NCI-H146 (cell line): ENCODE measurements at regions not wholly inside any gene's neighbourhood (a gene's known extent, or its start where the extent isn't known, plus 50 kb on each side); places are given as distances from the start of the nearest gene placed in this dataset.
"Not testable (repeated sequence)": the region's sequence is repeated elsewhere in the genome, so short reads cannot be mapped to it uniquely, and the experiment has no call there.

Source experiments
- DNase-seq: peaks from one replicate; lab custom pipeline; 2025; lab: John Stamatoyannopoulos, UW

GRCh38 chr3:124634210-124635168 is 95.8 kb upstream of the UMPS start:
- no peak for DNase-seq

DNA sequence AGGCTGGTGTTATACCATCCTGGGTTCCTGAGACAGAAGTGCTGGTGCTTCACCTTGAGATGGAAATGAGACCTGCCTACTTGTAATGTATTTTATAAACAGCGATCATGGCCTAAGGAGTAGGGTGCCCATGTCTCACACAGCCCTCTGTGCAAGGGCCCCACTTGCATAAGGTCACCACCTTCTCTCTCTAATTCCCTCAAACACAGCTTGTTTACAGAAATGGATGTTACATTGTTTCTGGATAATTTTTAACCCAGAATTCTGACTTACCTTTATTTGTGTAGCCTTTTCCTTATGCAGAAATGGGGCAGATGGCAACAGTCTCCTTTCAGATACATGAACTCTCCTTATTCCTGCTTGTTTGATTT is 95.1 kb upstream of the UMPS start:
- DNase-seq: no peak

- no peak for DNase-seq
These were observed 94.0 kb upstream of the UMPS start for GRCh38 chr3:124636101-124636862.

- no peak for DNase-seq
These were observed 93.4 kb upstream of the UMPS start for GRCh38 chr3:124636863-124637296.

DNA sequence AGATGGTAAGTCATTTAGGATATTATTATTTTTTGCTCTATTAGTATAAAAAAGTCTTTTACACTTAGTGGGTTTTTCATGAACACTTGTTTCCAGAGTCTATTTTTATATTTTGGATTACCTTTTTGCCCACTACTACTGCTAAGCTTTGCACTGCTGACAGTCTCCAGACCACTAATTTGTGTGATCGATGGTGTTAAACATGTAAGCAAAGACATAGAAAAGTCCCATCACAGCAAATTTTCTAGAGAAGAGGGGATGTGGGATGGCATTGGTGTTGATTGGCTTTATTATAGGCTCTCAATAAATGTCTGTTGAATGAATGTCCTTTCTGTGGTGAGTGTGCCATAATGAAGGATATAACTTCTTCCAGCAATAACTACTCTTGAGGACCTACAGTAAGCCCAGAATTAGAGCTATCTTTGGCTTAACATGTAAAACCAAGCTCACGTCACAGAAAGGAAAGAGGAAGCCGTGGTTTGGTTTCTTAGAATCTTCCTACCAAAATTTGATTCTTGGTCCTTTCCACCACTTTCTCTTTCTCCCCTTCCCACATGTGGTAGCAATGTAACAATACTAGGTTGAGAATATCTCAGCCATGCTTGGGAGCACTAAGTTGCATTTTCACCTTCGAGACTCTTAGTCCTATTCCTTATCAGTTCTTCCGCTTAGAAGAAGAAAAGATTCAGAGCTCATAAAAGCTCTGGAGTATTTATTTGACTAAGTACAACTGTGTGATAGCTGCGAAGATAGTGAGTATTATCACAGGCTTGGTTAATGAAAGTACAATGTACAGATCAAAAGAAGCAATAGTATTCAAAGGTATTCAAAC is 90.6 kb upstream of the UMPS start:
- DNase-seq: no peak

DNA sequence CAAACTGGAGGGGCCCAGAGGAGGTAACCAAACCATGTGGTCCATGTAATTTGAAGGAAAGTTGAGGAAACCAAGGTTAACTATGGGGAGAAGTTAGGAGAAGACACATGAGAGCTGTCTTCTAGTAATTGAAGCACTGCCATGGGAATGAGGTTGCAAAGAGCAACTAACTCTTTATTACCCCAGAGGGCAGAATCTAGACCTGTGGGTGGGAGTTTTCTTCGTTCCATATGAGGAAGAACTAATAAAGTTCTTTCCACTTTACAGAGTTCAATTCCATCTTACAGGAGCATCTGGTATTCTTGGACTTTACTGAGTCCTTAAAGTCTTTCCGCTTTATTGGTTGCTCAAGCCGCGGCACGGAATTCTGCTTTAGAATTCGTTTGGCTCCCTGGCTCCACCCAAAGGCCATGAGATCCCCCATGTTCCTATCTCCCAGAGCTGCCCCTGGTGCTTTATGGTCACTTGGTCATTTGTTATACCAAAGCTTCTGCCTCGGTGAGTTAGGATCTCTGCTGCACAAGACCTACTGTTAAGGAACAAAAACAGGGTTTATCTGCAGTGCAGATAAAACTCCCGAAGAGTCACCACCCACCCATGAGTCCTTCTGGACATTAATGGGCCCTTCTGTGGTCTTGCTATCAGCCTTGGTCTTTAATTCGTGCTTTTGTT is 89.5 kb upstream of the UMPS start:
- DNase-seq: no peak

DNA sequence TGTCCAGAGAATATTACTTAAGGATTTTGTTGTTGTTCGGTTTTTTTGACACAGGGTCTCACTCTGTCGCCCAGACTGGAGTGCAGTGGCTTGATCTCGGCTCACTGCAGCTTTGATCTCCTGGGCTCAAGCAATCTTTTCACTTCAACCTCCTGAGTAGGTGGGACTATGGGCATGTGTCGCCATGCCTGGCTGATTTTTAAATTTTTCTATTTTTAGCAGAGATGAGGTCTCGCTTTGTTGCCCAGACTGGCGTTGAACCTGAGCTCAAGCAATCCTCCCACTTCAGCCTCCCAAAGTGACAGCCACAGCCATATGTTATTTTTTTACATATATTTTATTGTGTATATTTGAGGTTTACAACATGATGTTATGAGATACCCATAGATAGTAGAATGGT is 86.8 kb upstream of the UMPS start:
- no peak for DNase-seq

GRCh38 chr3:124646186-124646585 is 84.1 kb upstream of the UMPS start:
- not testable (repeated sequence) for DNase-seq

GRCh38 chr3:124648551-124648950 is 81.7 kb upstream of the UMPS start:
- peak; percentile 65 for DNase-seq

DNA sequence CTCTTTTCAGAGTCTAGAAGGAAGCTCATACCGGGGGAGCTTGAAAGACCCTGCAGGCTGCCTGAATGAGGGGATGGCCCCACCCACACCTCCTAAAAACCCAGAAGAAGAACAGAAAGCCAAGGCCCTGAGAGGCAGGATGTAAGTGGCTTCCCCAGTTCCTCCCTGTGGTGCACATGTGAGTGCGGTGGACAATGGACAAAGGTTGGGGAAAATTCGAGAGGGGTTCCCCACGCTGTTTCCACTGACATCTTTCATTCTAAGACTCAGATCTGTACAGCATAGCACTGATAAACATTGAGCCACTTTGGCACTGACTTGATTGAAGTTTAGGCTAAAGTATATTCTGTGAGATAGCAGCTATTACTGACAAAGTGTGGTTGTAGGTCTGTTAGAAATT is 79.5 kb upstream of the UMPS start:
- no peak for DNase-seq

DNA sequence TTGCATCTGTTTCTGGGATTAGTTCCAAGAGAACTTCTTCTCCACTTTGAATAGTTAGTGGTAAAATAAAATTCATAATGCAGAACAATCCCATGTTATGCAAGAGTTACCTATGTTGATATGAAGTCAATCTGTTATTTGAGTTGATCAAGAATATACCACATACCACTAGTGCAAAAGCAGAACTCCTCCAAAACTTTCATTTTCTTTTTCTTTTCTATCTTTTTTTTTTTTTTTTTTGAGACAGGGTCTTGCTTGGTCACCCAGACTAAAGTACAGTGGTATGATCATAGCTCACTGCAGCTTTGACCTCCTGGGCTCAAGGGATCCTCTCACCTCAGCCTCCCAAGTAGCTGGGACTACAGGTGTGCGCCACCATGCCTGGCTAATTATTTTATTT is 78.8 kb upstream of the UMPS start:
- DNase-seq: not testable (repeated sequence)

DNA sequence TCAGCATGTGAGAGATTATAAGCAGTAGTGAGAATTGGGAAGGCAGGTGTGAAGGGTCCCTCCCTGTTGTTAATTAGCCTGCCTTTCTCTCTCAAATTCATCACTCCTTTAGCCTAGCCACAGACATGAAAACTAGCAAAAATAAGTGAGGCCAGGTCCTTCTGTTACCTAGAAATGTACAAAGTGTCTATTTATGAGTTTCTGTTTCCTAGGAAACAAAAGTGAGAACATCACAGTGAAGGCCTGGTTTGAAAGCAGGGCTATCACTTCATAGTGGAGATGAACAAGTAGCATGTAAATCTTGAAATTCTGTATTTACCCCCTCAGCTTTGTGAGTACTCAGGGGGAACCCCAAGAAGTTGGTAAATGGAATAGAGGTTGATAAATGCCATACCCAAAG is 78.2 kb upstream of the UMPS start:
- no peak for DNase-seq

DNA sequence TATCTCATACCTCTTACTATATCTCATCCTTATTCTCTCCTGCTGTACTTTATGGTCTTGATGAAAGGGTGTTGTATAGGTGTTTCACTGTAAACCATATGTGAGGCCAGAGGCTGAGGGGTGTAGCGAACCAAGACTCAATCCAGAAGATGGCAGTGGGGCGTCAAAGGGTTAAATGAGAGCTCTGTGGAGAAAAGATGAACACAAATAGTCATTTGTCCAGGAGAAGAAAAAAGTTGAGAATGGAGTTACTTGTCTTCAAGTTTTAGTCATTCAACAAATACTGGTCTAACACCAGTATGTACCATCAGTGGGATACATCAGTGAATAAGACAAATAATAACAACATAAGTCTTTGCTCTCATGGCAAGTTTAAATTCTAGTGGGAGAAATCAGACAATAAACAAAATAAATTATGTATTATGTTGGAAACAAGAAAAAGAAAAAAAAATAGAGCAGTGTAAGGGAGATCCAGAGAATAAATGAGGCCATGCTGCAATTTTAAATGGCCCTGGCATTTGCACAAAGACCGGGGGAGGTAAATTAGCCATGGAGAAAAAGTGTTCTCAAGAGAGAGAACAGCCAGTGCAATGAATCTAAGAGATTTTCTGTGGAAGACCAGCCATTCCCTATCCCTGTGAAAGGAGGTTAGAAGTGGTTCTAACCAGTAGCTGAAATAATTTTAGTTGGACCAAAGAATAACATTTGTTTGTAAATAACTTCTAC is 77.0 kb upstream of the UMPS start:
- no peak for DNase-seq

GRCh38 chr3:124653797-124654469 is 76.3 kb upstream of the UMPS start:
- DNase-seq: no peak

- no peak for DNase-seq
These were observed 75.8 kb upstream of the UMPS start for GRCh38 chr3:124654470-124654845.

- DNase-seq: no peak
These were observed 73.7 kb upstream of the UMPS start for GRCh38 chr3:124656531-124656930.

GRCh38 chr3:124657138-124657537 is 73.1 kb upstream of the UMPS start:
- no peak for DNase-seq

- no peak for DNase-seq
These were observed 72.0 kb upstream of the UMPS start for GRCh38 chr3:124658270-124658669.

DNA sequence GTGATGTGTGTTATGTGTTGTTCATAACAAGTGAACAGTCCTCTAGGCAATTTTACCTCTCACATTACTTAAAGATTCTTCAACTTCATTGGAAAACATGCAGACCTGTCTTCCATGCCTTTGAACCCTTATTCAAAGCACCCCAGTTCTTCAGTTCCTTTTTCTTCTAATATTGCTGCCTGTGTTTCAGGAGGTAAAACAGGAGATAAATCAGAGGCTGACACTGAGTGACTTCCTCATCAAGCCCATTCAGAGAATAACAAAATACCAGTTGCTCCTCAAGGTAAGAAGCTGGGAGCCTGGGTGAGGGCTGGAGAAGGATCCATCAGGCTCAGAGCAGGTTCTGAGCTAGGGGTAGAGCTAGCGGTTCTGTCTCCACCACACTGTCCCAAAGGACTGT is 71.1 kb upstream of the UMPS start:
- no peak for DNase-seq

DNA sequence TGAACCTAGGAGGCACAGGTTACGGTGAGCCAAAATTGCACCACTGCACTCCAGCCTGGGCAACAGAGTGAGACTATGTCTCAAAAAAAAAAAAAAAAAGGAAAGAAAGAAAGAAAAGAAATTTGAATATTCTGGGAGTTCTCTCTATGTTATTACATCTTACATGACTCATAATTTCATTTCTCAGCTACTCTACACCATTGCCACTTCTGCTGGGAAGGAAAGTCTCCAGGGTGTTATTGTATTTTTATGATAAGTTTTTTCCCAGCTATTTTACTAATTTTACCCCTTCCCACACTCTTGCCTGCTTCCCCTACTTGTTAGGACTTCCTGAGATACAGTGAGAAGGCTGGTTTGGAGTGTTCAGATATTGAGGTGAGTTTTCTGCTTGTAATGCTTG is 69.7 kb upstream of the UMPS start:
- no peak for DNase-seq

- no peak for DNase-seq
These were observed 66.6 kb upstream of the UMPS start for GRCh38 chr3:124663690-124664089.
